GM12873 (cell line): ENCODE measurements at regions not wholly inside any gene's neighbourhood (a gene's known extent, or its start where the extent isn't known, plus 50 kb on each side); places are given as distances from the start of the nearest gene placed in this dataset.

Source experiments
- CTCF ChIP-seq: IDR thresholded peaks from 2 replicates; pipeline ENCODE4 v1.5.1; 2012; ENCODE audit warnings: low read depth, mild to moderate bottlenecking, moderate library complexity, low read length, control low read depth; ENCODE audit not compliant: insufficient read depth; ENCODE audit errors: missing control alignments

GRCh38 chr6:25147223-25147622, 132.0 kb upstream of the CARMIL1 start:
- TF ChIP-seq CTCF: no peak

DNA sequence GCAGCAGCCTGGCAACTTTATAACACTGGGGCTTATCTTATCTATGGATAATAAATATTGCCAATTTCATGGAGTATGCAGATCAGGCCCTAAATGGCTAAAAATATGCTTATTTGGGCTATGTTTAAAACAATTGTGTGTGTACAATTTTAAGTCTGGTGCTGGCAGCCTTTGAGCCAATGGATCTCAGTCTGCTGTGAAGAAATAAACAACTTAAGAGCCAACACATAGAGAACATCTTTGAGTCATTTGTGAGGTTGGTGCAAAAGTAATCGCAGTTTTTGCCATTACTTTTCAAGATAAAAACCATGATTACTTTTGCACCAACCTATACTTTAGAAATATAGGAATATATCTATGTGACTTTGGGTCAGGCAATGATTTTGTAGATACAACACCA, 129.1 kb upstream of the CARMIL1 start:
- TF ChIP-seq CTCF: no peak

- TF ChIP-seq CTCF: no peak
Observed at GRCh38 chr6:25150863-25151262, 128.3 kb upstream of the CARMIL1 start.

DNA sequence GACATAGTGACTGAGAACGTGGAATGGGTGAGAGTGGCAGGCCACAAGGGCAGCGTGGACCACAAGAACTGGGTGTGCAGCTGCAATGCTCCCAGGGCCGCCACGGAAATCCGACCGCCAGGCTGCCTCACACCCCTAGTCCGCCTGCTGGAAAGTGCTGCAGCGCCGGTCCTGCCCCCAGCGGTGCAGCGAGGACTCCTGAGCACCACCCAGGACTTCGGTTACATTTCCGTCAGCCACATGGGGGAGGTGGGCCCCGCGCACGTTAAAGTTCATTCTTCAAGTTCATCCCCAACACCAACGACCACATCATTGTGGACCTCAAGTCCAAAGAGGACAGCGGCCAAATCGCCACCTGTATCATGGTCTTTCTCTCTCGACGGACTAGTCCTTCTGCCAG, 126.1 kb upstream of the CARMIL1 start:
- no peak for TF ChIP-seq CTCF

DNA sequence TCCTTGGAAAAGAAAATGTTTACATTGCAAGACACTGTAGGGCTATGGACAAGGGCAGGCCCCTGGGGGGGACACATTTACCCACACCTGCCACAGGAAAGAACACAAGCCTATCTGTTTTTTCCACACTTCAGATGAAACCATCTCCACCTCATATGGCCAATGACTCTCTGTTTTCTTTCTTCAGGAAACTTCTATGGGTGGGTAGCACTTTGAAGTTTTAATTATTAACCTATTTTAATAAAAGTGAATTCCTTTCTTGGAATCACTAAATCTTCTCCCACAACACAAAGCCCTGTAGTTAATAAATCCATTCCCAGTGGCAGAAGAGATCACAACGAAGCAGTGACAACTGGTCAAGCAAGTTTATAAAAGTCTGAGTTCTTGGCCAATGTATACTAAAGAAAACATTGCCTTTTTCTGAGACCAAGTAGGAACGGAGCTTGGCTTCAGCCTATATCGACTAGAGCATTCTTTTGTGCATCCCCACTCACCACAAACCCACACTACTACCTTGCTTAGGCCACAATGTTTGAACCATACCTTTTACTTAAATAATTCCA, 125.1 kb upstream of the CARMIL1 start:
- TF ChIP-seq CTCF: no peak

DNA sequence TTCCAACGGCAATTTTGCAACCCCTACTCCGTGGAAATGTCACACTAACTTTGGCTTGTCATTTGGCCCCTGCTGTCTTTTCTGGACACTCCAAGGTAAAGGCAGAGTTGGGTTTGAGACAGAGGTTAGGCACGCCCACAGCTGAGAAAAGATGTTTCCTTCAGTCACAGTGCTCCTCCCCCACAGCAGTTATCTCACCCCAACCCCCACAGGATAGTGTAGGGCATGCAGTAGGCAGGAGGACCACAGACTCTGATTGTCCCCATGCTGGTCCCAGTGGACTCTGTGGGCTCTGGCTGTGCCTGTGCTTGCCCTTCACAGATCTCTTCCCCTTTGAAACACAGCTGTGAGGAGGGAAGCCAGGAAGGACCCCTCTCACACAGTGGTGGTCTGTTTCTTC, 124.0 kb upstream of the CARMIL1 start:
- no peak for TF ChIP-seq CTCF

- TF ChIP-seq CTCF: no peak
Observed at GRCh38 chr6:25156123-25156522, 123.1 kb upstream of the CARMIL1 start.
